K562 (cell line): ENCODE measurements at regions not wholly inside any gene's neighbourhood (a gene's known extent, or its start where the extent isn't known, plus 50 kb on each side); places are given as distances from the start of the nearest gene placed in this dataset.

Source experiments
- MXI1 ChIP-seq: IDR thresholded peaks from 2 replicates; pipeline ENCODE4 v1.6.1; 2011; ENCODE audit warnings: low read depth, mild to moderate bottlenecking, improper control_type of control experiment, low read length
- NFYB ChIP-seq: IDR thresholded peaks from 2 replicates; pipeline ENCODE4 v1.6.1; 2011; ENCODE audit warnings: mild to moderate bottlenecking, moderate library complexity; ENCODE audit not compliant: insufficient read length; ENCODE audit errors: extremely low read depth

GRCh38 chr1:115218699-115219098 lies 119.3 kb downstream of the NGF start:
- TF ChIP-seq MXI1 (no peak), NFYB (no peak)
